Colonic mucosa (tissue), 4 donors: ENCODE measurements at regions not wholly inside any gene's neighbourhood (a gene's known extent, or its start where the extent isn't known, plus 50 kb on each side); places are given as distances from the start of the nearest gene placed in this dataset.

Source experiments
- DNase-seq: peaks from one replicate; pipeline ENCODE4 v3.0.0-alpha.2; 2020
- H3K27ac ChIP-seq: fragments of 200-600 bp; one replicate; pipeline ENCODE4 v1.8.0; 2021
- H3K27me3 ChIP-seq: fragments of 200-600 bp; one replicate; pipeline ENCODE4 v1.8.0; 2021
- H3K36me3 ChIP-seq: fragments of 200-600 bp; one replicate; pipeline ENCODE4 v1.8.0; 2021
- H3K4me1 ChIP-seq: fragments of 200-600 bp; one replicate; pipeline ENCODE4 v1.8.0; 2021; ENCODE audit warnings: mild to moderate bottlenecking
- H3K4me3 ChIP-seq: fragments of 200-600 bp; one replicate; pipeline ENCODE4 v1.8.0; 2021
- H3K9ac ChIP-seq, 2 donors: one replicate each; pipeline ENCODE4 v1.7.0; 2013; ENCODE audit warnings: control low read depth in 2 of 2, low read depth in 2 of 2, low read length in 2 of 2
- H3K9me3 ChIP-seq: fragments of 200-600 bp; one replicate; pipeline ENCODE4 v1.8.0; 2021
- CTCF ChIP-seq: fragments of 200-600 bp; IDR thresholded peaks from one replicate; pipeline ENCODE4 v1.8.0; 2022; ENCODE audit warnings: antibody characterized with exemption, mild to moderate bottlenecking
- intact Hi-C: fragments of 100-400 bp; cut with DNase I; formaldehyde crosslinking; loops from one replicate; pipeline ENCODE4 v1.14.1; 2022
- donor health status: healthy.
- donor health status: DM: no; HTN: no; CAD: no.
- donor health status: DM: no; HTN: no; CAD: no.

- H3K9me3 ChIP-seq: no peaks in the 10 kb centered on the region
- intact Hi-C loops: no loop called here
Measured at GRCh38 chr2:19833978-19834377, 67.8 kb downstream of the TTC32 start.

GRCh38 chr2:19829672-19830071, 72.1 kb downstream of the TTC32 start:
- no peaks in the 10 kb centered on the region for H3K4me1 ChIP-seq
- no peak overlapping the region for H3K4me3 ChIP-seq
- no peak overlapping the region for H3K27ac ChIP-seq
- no peaks in the 10 kb centered on the region for H3K27me3 ChIP-seq
- H3K36me3 ChIP-seq: no peaks in the 10 kb centered on the region
- no peaks in the 10 kb centered on the region for H3K9me3 ChIP-seq
- intact Hi-C loops: no loop called here
- no peak for DNase-seq
- H3K9ac ChIP-seq: no peak overlapping the region
- no peak for TF ChIP-seq CTCF

More at GRCh38 chr2:19833978-19834377, 67.8 kb downstream of the TTC32 start:
- Histone ChIP-seq H3K27me3 (no peaks in the 10 kb centered on the region), H3K4me3 (no peak overlapping the region), H3K4me1 (no peaks in the 10 kb centered on the region), H3K9ac (no peak overlapping the region), H3K27ac (no peak overlapping the region), H3K36me3 (no peaks in the 10 kb centered on the region)
- DNase-seq: no peak
- no peak for TF ChIP-seq CTCF

GRCh38 chr2:19826874-19827273, 74.9 kb downstream of the TTC32 start:
- DNase-seq: no peak
- Histone ChIP-seq H3K27ac (no peak overlapping the region), H3K4me3 (no peak overlapping the region), H3K27me3 (no peaks in the 10 kb centered on the region), H3K9ac (no peak overlapping the region), H3K9me3 (no peaks in the 10 kb centered on the region), H3K36me3 (no peaks in the 10 kb centered on the region), H3K4me1 (no peaks in the 10 kb centered on the region)
- intact Hi-C loops: no loop called here
- TF ChIP-seq CTCF: no peak

GRCh38 chr2:19823507-19823906, 78.3 kb downstream of the TTC32 start:
- no peak for DNase-seq
- H3K36me3 ChIP-seq: no peaks in the 10 kb centered on the region
- H3K9ac ChIP-seq: no peak overlapping the region
- intact Hi-C loops: no loop called here
- no peaks in the 10 kb centered on the region for H3K27me3 ChIP-seq
- H3K9me3 ChIP-seq: no peaks in the 10 kb centered on the region
- no peak overlapping the region for H3K4me3 ChIP-seq
- no peak for TF ChIP-seq CTCF
- H3K4me1 ChIP-seq: no peaks in the 10 kb centered on the region
- no peak overlapping the region for H3K27ac ChIP-seq

- H3K36me3 ChIP-seq: no peaks in the 10 kb centered on the region
- no peak for DNase-seq
- TF ChIP-seq CTCF: no peak
- intact Hi-C loops: no loop called here
- H3K27ac ChIP-seq: no peak overlapping the region
- H3K9me3 ChIP-seq: no peaks in the 10 kb centered on the region
- H3K9ac ChIP-seq: no peak overlapping the region
- H3K4me3 ChIP-seq: no peak overlapping the region
- no peaks in the 10 kb centered on the region for H3K4me1 ChIP-seq
- H3K27me3 ChIP-seq: no peaks in the 10 kb centered on the region
Measured at GRCh38 chr2:19819097-19820065, 82.4 kb downstream of the TTC32 start.
